GM12864 (cell line): ENCODE measurements at regions not wholly inside any gene's neighbourhood (a gene's known extent, or its start where the extent isn't known, plus 50 kb on each side); places are given as distances from the start of the nearest gene placed in this dataset.

Experiments used
- DNase-seq: peaks from one replicate; pipeline ENCODE4 v3.0.0-alpha.2; 2011; ENCODE audit warnings: low read depth
- H3K4me3 ChIP-seq: 2 replicates; pipeline ENCODE4 v1.5.1; 2011; ENCODE audit warnings: mild to moderate bottlenecking, low read depth, low read length, control low read depth
- CTCF ChIP-seq: IDR thresholded peaks from 2 replicates; pipeline ENCODE4 v1.5.1; 2011; ENCODE audit warnings: low read depth, mild to moderate bottlenecking, moderate library complexity, low read length, control low read depth, inconsistent platforms; ENCODE audit errors: missing control alignments

GRCh38 chr2:128635361-128635900, 316.8 kb upstream of the HS6ST1 start:
- H3K4me3 ChIP-seq, result no peak overlapping the region
- no peak for DNase-seq
- TF ChIP-seq CTCF, result no peak

GRCh38 chr2:128636802-128637147, 318.1 kb upstream of the HS6ST1 start:
- no peak for DNase-seq
- TF ChIP-seq CTCF, result no peak
- H3K4me3 ChIP-seq, result no peak overlapping the region

GRCh38 chr2:128637481-128638155, 318.9 kb upstream of the HS6ST1 start:
- no peak for TF ChIP-seq CTCF
- no peak for DNase-seq

GRCh38 chr2:128638341-128639119, 319.9 kb upstream of the HS6ST1 start:
- H3K4me3 ChIP-seq, result no peak overlapping the region
- TF ChIP-seq CTCF, result no peak
- DNase-seq, result no peak

More at GRCh38 chr2:128637481-128638155, 318.9 kb upstream of the HS6ST1 start:
- no peak overlapping the region for H3K4me3 ChIP-seq

GRCh38 chr2:128639120-128639477, 320.4 kb upstream of the HS6ST1 start:
- DNase-seq, result no peak
- TF ChIP-seq CTCF, result no peak

GRCh38 chr2:128639693-128640092, 321.0 kb upstream of the HS6ST1 start:
- no peak for DNase-seq
- no peak overlapping the region for H3K4me3 ChIP-seq
- peak; percentile 11 for TF ChIP-seq CTCF

More at GRCh38 chr2:128639120-128639477, 320.4 kb upstream of the HS6ST1 start:
- no peak overlapping the region for H3K4me3 ChIP-seq
